CD4-positive, alpha-beta T cell treated with Interleukin-15 for 4 hours (primary cell): ENCODE measurements at regions not wholly inside any gene's neighbourhood (a gene's known extent, or its start where the extent isn't known, plus 50 kb on each side); places are given as distances from the start of the nearest gene placed in this dataset.
A peak's percentile ranks its signal among the peaks of the same experiment; 100 is the strongest.
"Not testable (repeated sequence)": the region's sequence is repeated elsewhere in the genome, so short reads cannot be mapped to it uniquely, and the experiment has no call there.

Experiments used
- DNase-seq: peaks from one replicate; pipeline ENCODE4 v3.0.0-alpha.2; 2020; ENCODE audit warnings: low spot score

DNA sequence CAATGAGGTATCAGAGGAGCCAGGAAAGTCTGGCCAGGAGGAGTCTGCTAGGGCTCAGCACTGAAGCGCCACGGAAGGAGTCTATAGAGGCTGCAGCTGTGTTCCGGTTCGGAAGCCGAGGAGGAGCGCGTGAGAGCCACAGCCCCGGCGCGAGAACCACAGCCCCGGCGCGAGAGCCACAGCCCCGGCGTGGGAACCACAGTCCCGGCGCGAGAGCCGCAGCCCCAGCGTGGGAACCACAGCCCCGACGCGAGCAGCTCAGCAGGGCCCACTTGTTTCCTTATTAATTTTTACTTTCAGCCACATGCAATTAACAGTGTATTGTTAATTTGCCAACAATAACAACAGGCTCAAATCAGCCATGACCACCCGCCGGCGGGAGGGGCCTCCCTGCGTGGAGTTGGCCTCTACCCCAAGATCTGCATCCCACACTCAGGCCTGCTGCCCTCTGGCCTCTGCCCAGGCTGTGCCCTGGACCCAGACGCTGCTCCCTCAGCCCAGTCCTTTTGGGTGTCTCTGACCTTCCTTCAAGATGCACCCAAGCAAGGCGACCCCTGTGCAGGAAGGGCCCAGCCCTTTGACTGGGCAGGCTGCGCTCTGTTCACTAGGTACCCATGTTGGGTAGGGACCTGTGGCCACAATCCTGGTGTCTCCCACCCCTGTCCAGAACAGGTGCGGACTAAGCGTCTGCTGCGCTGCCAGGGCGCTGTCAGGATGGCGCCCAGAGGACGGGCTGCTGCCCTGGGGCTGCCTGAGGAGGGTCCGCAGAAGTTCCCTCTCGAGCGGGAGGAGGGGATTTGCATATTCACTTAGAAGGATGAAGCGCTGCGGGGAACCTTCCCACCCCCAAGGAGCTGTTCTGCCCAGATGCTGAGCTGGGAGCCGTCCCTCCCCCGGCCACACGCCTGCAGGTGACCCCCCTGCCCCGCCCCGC lies 113.8 kb downstream of the ADRA2C start:
- peak; percentile 15 for DNase-seq

DNA sequence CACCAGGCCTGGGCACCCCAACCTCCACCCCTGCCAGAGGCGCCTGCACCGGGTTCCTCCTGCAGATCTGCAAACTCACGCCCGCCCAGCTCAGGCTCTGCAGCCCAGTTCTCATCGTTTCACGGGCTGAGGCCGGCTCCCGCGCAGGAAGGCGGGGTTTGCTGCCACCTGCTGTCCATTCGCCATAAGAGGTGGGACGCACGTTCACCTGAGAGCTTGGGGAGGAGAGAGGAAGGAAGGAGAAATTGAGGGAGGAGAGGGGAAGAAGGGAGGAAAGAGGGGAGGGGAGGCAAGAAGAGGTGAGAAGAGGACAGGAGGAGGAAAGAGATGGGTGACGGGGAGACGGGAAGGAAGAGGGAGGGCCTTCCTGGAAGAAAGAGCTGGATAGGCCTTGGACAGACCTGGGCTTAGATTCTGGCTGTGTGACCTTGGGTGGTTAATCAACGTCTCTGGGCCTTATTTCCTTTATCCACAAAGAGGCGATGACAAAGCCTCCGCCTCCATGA lies 114.5 kb downstream of the ADRA2C start:
- DNase-seq: peak; percentile 57

DNA sequence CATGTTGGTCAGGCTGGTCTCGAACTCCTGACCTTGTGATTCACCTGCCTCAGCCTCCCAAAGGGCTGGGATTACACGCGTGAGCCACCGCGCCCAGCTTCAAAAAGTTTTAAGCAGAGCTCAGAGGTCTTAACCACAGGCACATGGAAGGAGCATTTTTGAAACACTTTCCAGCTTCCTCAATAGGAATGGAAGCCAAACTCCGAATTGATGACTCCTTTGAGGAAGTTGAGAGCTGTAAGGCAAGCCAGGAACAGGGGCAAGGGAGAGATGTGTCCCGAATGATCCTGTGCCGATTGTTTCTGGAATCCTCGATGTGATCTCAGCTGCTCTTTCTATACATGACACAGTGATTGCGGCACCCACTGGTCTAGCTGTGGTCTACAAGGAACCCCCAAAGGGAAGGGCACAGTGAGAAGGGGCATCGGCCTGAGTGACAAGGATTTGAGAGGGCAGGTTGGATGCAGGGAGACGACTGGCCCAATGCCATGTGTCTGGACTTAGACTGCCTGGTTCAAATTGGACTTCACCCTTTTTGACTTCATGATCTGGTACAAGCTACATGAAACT lies 116.2 kb downstream of the ADRA2C start:
- not testable (repeated sequence) for DNase-seq

DNA sequence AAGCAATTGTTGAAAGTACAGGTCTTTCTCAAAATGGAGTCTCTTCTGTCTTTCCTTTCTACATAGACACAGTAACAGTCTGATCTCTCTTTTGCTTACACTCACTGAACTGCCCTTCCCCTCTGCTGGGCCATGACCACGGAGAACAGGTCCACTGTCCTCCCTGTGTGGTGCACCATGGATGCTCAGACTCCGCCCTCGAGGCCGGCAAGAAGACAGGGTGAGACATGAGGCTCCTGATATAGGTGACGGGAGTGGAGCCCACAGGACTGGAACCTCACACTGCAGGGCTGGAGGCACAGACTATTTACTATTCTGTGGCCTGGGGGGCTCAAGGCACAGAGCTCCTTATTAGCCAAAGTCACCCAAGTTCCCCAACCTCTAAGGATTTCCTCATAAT lies 118.1 kb downstream of the ADRA2C start:
- DNase-seq: not testable (repeated sequence)

DNA sequence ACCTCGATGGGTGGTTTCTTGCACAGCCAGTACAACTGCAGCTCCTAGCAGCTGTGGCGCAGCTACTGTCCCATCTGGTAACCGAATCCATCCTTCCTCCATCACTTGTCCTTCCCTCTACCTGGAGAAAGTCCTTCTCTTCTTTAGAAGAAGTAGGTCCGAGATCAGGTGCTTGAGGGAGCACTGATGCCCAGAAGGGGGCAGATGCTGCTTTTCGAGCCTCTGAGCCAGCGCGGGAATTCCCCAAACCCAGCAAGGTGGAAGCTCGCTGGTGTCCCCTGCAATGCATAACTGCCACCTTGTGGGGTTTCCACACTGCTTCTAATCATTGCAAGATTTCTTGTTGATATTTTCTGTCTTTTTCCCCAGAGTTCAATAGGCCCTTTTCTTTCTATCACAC lies 127.4 kb downstream of the ADRA2C start:
- not testable (repeated sequence) for DNase-seq

DNA sequence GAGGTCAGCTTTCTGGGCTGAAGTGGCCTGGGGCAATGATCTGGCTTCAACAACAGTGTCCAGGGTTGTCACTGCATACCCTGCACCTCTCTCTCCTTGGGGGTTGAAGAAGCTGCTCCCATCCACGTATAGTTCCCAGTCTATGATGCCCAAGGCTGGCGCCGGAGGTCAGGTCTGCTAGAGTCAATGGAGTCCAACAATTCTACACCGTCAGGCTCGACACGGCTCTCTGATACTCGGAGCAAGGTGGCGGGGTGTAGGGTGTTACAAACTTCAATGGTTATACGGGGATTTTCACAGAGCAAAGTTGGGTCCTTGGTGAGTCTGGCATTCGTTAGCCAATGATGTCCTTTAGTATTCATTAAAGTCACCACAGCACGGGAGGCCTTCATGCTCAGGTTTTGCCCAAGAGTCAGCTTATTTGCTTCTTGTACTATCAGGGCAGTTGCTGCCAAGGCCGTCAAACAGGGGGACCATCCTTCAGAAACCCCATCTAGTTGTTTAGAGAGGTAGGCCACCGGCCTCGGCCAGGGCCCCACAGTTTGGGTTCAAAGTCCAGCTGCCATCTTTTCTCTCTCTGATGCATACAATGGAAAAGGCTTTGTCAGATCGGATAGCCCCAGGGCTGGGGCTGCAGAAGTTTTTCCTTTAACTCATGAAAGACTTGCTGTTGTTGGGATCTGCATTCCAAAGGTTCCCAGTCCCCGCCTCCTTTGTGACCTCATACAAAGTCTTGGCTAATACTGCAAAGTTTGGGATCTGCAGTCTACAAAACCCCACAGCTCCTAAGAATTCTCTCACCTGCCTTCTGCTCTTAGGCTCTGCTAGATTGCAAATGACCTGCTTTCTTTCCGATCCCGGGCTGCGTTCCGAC lies 128.1 kb downstream of the ADRA2C start:
- not testable (repeated sequence) for DNase-seq

DNA sequence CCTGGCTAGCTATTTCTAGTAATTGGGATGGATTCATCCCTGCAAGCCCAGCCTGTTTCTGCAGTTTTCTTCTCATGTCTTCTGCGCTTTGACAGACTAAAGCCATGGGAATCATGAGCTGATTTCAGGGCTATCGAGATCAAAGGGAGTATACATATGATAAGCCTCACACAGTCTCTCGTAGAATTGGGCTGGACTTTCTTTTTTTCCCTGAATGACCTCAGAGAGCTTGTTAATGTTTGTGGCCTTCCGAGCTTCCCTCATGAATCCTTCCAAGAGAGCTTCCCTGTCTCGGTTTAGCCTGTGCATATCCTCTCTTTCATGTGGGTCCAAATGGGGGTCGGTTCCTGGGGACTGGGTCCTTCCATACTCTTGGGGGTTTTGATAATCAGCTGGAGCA lies 130.3 kb downstream of the ADRA2C start:
- no peak for DNase-seq

DNA sequence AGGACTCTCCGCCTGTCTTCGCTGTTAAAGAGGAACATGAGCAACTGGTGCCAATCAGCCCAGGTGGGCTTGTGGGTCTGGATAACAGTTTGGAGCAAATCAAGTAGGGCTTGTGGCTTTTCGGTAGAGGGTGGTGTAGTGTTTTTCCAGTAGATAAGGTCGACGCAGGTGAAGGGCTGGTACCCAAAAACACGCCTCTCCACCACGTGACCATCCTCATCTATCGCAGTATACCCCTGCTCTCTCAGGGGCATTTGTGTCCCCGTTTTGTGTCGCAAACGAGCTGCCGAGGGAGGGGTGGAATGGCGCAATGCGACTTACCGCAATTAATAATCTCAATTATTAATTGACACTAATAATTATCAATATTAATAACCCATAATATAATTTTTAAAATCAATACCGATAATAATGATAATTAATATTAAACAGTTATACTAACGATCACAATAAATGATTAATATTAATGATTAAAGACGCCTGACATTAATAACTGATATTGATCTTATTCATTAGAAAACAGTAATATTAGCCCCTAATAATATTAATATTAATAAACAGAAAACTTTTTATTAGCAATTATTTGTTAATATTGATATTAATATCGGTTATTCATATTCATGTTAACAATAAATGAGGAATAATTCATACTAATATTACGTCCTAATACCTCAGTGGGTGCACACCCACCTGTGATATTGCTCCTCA lies 130.8 kb downstream of the ADRA2C start:
- not testable (repeated sequence) for DNase-seq

DNA sequence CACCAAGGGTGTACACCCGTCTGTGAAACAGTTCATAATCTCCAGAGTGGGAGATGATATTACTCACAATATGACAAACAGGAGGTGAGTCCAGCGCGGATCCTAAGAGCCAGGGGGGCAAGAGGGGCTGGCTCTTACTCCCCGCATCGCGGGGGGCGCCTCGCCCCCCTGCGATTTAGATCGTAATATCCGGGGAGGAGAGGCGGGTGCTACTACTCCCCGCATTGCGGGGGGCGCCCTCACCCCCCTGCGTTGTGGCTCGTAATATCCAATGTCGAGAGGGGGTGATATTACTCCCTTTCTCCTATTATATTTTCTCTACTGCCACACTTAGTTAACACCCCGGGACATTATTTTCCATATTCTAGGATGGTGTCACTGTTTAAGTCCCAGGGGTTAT lies 131.9 kb downstream of the ADRA2C start:
- DNase-seq: no peak

DNA sequence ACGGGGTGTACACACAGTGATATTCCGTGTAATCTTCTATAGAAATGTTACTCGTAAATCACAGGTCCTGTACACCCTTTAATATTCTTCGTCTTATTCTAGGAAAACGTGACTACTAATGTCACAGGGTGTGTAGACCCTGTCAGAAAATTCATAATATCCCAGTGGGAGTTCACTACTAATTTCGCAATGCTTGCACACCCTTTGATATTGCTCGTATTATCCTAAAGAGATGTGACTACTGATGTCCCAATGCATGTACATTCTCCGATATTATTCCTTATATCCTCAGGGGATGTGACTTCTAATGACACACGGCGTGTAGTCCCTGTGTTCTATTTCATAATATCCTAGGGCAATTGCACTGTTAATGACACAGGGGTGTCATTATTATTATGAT lies 132.7 kb downstream of the ADRA2C start:
- not testable (repeated sequence) for DNase-seq

DNA sequence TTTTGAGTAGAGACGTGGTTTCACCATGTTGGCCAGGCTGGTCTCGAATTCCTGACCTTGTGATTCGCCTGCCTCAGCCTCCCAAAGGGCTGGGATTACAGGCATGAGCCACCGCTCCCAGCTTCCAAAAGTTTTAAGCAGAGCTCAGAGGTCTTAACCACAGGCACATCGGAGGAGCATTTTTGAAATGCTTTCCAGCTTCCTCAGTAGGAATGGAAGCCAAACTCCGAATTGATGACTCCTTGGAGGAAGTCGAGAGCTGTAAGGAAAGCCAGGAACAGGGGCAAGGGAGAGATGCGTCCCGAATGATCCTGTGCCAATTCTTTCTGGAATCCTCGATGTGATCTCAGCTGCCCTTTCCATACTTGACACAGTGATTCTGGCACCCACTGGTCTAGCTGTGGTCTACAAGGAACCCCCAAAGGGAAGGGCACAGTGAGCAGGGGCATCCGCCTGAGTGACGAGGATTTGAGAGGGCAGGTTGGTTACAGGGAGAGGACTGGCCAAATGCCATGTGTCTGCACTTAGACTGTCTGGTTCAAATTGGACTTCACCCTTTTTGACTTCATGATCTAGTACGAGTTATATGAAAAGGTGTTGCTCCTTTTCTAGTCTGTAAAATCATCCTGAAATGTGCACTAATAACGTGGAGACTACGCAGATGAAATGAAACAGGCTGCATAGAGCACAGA lies 138.2 kb downstream of the ADRA2C start:
- not testable (repeated sequence) for DNase-seq

DNA sequence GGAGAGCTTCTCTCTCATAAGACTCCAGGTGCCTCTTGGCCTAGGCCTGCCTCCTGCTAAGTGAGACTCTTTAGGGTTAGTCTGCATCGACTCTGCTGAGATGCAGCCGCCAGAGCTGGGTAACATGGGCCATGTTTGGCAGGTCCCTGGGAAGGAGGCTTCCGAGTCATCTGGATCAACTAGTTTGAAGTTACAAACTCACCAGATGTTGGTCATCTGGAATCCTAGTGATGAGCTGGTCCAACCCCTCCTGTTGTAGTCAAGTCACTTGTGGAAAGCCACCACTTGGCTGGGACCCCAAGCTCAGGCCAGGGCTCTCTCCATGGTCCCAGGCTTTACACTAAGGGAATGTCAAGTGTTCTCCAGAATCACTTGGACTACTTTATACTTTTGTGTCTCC lies 143.4 kb downstream of the ADRA2C start:
- DNase-seq: not testable (repeated sequence)

DNA sequence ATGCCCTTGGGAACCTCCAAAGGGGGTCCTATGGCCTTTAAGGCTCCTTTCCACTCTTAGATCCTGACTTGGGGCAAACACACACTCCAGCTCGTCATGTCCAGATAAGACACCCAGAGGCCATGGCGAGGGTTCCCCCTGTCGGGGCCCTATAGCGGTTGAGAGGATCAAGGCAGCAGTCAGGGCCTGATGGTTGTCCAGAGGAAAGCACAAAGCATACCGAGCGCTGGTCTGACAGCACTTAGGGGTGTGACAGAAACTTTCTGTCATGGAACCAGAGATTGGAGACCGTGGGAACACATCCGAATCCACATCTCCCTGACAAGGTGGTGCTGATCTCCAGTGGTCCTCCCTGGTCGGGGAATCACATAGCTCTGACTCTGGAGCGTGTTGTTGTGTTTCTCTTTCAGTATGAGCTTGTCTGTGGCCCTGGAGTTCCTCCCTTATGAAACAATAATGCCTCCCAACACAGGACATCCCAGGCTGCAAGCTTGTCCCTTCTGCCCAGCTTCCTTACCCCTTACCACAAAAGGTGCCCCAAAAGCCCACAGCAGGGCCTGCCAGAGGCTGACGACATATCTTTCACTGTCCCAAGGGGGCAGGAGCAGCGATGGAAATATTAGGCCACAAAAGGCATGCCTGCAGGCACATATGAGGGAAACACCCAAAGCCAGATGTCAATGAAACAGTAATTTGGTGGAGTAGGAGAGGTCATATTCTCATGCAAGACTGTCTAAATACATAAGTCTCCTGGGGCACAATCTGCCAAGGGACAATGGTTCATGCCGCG lies 144.2 kb downstream of the ADRA2C start:
- DNase-seq: not testable (repeated sequence)

DNA sequence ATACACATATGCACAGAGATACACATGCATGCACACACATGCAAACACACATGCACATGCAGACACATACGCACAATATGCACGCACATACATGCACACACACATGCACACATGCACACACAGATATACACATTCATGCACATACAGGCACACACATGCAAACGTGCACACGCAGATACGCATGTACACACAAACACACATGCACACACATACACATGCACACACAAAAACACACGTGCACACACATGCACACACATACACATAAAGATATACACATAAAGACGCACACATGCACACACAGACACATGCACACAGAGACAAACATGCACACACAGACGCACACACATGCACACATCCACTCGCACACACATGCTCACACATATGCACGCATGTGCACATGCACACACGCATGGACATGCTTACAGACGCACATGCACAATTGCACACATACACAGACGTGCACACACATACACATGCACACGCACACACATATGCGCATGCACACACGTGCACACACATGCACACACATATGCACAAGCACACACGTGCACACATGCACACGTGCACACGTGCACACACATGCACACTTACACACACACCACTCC lies 145.2 kb downstream of the ADRA2C start:
- DNase-seq: no peak

DNA sequence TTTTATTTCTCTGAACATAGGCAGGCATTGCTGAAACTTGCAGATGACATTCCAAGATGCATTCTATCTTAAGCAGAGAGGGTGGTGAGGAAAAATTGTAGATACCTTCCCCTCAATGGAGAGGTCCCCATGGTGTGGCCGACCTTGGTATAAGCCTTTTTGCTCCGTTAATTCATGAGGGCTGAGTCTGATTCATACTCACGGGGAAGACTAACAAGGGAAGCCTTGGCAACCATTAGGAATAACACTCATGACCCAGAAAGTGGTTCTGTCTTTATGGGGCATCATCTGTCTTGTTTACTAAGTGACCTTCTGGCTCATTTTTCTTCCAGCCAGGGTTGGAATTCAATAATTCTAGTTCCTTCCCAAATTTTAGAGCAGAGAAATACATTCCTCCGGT lies 148.3 kb downstream of the ADRA2C start:
- DNase-seq: not testable (repeated sequence)

DNA sequence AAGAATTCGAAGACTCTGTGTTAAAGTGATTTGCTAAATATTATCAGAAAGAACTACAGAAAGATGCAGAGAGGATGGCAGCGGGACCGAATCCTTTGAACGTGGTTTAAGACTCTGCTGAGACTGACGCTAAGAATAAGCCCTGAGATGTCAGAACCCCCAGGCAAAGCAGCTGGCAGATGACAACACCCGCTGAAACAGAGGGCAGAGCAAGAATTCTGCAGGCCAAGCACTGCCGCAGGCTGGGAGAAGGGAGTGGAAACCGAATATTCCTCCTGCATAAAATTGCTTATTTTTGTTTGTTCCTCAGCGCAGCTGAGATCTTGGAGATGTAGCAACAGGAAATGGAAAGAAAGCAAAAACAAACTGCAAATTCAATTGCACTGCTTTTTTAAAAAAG lies 153.3 kb downstream of the ADRA2C start:
- DNase-seq: not testable (repeated sequence)

DNA sequence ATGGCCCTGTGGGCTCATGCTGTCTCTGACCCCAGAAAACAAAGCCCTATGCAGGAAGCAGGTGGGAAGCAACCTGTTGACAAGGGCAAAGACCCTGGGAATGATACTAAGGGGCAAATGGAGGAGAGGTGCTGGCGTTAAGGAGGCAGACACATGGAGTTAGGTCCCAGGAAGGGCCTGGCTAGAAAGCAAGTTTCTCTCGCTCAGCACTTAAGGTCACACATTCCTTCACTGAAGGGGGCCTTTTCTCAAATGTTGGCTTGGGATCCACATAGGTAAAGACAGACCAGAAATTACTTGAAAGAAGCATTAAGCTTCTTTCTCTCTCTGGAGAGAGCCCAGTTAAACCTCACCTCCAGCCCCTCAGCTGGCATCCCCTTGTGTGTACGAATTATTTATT lies 155.7 kb downstream of the ADRA2C start:
- DNase-seq: not testable (repeated sequence)

DNA sequence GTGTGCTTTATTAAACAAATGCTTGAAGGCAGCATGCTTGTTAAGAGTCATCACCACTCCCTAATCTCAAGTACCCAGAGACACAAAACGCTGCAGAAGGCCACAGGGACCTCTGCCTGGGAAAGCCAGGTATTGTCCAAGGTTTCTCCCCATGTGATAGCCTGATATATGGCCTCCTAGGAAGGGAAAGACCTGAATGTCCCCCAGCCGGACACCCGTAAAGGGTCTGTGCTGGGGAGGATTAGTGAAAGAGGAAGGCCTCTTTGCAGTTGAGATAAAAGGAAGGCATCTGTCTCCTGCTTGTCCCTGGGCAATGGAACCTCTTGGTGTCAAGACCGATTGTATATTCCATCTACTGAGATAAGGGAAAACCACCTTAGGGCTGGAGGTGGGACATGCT lies 159.7 kb downstream of the ADRA2C start:
- not testable (repeated sequence) for DNase-seq

DNA sequence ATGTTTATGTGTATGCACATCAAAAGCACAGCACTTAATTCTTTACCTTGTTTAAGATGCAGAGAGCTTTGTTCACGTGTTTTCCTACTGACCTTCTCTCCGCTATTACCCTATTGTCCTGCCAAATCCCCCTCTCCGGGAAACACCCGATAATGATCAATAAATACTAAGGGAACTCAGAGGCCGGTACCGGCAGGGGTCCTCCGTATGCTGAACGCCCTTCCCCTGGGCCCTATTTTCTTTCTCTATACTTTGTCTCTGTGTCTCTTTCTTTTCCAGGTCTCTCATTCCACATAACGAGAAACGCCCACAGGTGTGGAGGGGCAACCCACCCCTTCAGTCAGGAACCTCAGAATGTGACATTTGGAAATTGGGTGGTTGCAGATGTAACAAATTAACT lies 160.1 kb downstream of the ADRA2C start:
- DNase-seq: not testable (repeated sequence)
